ENCODE measurements at regions not wholly inside any gene's neighbourhood (a gene's known extent, or its start where the extent isn't known, plus 50 kb on each side); places are given as distances from the start of the nearest gene placed in this dataset.

- no peak for TF ChIP-seq CTCF (IDR thresholded peaks at IDR 0.05)
- TF ChIP-seq POLR2A (IDR thresholded peaks at IDR 0.05), result no peak
Observed at GRCh38 chr6:93139408-93140081, 279.8 kb downstream of the EPHA7 start.
